A673 (cell line): ENCODE measurements at regions not wholly inside any gene's neighbourhood (a gene's known extent, or its start where the extent isn't known, plus 50 kb on each side); places are given as distances from the start of the nearest gene placed in this dataset.

Experiments
- CTCF ChIP-seq: fragments of 300-800, 200-600 bp; sonication (generic); conservative IDR thresholded peaks from 2 replicates; pipeline ENCODE4 v1.5.1; 2017; ENCODE audit warnings: low read depth, mild to moderate bottlenecking, antibody characterized with exemption, low read length, moderate library complexity, mixed read lengths
- EZH2 ChIP-seq: fragments of 200-600 bp; sonication (generic); IDR thresholded peaks from 2 replicates; pipeline ENCODE4 v1.6.1; 2017; ENCODE audit warnings: borderline replicate concordance, low read depth, mild to moderate bottlenecking, mixed read lengths, antibody characterized with exemption, low read length; ENCODE audit not compliant: poor library complexity, severe bottlenecking

- no peak for TF ChIP-seq CTCF
- TF ChIP-seq EZH2, result no peak
These were observed 345.0 kb upstream of the SPRY2 start for GRCh38 chr13:80685942-80686341.
